ENCODE measurements at regions not wholly inside any gene's neighbourhood (a gene's known extent, or its start where the extent isn't known, plus 50 kb on each side); places are given as distances from the start of the nearest gene placed in this dataset.
A peak's percentile ranks its signal among the peaks of the same experiment; 100 is the strongest.

GRCh38 chr11:44670794-44671193 is 56.0 kb upstream of the TSPAN18 start:
- Mint-ChIP-seq H3K4me3 (no peak overlapping the region), H3K27me3 (no peaks in the 10 kb centered on the region), H3K27ac (no peak overlapping the region), H3K36me3 (ENCODE audit: low read depth) (peaks cover 3% of the 10 kb centered on the region), H3K4me1 (peaks cover 24% of the 10 kb centered on the region)
- ATAC-seq (no peak), DNase-seq (no peak)
- H3K9me3 ChIP-seq (ENCODE audit: control insufficient read depth, low read length, poor library complexity, severe bottlenecking): no peaks in the 10 kb centered on the region

GRCh38 chr11:44671234-44671633 is 55.5 kb upstream of the TSPAN18 start:
- Mint-ChIP-seq H3K4me1 (peaks cover 23% of the 10 kb centered on the region), H3K27ac (no peak overlapping the region), H3K36me3 (ENCODE audit: low read depth) (peaks cover 2% of the 10 kb centered on the region), H3K27me3 (no peaks in the 10 kb centered on the region), H3K4me3 (no peak overlapping the region)
- DNase-seq: no peak
- H3K9me3 ChIP-seq (ENCODE audit: control insufficient read depth, low read length, poor library complexity, severe bottlenecking): no peaks in the 10 kb centered on the region
- ATAC-seq: no peak

- ATAC-seq (no peak), DNase-seq (no peak)
- Mint-ChIP-seq H3K36me3 (ENCODE audit: low read depth) (peaks cover 2% of the 10 kb centered on the region), H3K27me3 (no peaks in the 10 kb centered on the region), H3K27ac (peak overlapping the region; percentile 60), H3K4me1 (peaks cover 25% of the 10 kb centered on the region), H3K4me3 (no peak overlapping the region)
- H3K9me3 ChIP-seq (ENCODE audit: control insufficient read depth, low read length, poor library complexity, severe bottlenecking): no peaks in the 10 kb centered on the region
Measured at GRCh38 chr11:44673688-44674087, 53.1 kb upstream of the TSPAN18 start.

GRCh38 chr11:44674809-44675208 is 52.0 kb upstream of the TSPAN18 start:
- Mint-ChIP-seq H3K4me1 (peaks cover 24% of the 10 kb centered on the region), H3K4me3 (no peak overlapping the region), H3K27me3 (no peaks in the 10 kb centered on the region), H3K27ac (peak overlapping the region; percentile 60), H3K36me3 (ENCODE audit: low read depth) (peaks cover 2% of the 10 kb centered on the region)
- H3K9me3 ChIP-seq (ENCODE audit: control insufficient read depth, low read length, poor library complexity, severe bottlenecking): no peaks in the 10 kb centered on the region
- no peak for DNase-seq
- no peak for ATAC-seq

GRCh38 chr11:44675906-44676305 is 50.9 kb upstream of the TSPAN18 start:
- no peak for ATAC-seq
- no peak for DNase-seq
- Mint-ChIP-seq H3K27me3 (no peaks in the 10 kb centered on the region), H3K27ac (no peak overlapping the region), H3K4me3 (no peak overlapping the region), H3K4me1 (peaks cover 33% of the 10 kb centered on the region), H3K36me3 (ENCODE audit: low read depth) (no peaks in the 10 kb centered on the region)
- no peaks in the 10 kb centered on the region for H3K9me3 ChIP-seq (ENCODE audit: control insufficient read depth, low read length, poor library complexity, severe bottlenecking)

All from T-helper 17 cell (primary cell).